GM21717 (cell line): ENCODE measurements at regions not wholly inside any gene's neighbourhood (a gene's known extent, or its start where the extent isn't known, plus 50 kb on each side); places are given as distances from the start of the nearest gene placed in this dataset.

ENCODE experiments used
- ATAC-seq: cut with Tn5 transposase; IDR thresholded peaks from one replicate; pipeline ENCODE4 v1.9.1; 2021; ENCODE audit warnings: mild to moderate bottlenecking, moderate library complexity; ENCODE audit not compliant: unreplicated experiment

DNA sequence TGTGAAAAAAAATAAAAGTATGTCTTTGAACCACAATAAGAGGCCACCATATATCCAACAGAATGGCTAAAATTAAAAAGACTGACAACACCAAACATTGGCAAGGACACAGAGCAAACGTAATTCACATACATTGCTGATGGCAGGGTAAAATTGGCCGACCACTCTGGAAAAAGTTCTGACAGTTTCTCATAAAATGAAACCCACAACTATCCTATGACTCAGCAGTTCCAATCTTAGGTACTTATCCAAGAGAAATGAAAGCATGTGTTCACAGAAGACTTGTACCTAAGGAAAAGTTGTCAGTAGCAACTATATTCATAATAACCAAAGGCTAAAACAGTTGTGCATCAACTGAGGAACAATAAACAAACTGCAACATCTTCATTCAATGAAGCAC lies 357.3 kb upstream of the XYLT1 start:
- no peak for ATAC-seq

DNA sequence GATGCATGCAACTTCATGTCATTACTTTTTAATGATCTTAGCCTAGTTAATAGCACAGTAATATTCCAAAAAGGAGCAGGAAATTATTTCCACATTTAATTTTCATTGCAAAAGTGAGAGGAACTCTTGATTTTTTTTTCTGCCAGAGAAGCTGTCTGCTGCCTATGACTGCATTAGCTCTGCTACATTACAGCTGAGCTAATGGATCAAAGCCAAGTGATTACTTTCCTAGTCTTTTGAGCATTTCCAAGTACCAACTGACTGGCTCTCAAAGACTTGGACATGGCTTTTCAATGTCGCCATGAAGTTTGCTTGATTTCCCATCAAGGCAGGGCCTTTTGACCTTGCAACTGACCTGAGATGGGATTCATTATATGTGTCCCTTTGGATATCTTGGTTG lies 356.6 kb upstream of the XYLT1 start:
- no peak for ATAC-seq

DNA sequence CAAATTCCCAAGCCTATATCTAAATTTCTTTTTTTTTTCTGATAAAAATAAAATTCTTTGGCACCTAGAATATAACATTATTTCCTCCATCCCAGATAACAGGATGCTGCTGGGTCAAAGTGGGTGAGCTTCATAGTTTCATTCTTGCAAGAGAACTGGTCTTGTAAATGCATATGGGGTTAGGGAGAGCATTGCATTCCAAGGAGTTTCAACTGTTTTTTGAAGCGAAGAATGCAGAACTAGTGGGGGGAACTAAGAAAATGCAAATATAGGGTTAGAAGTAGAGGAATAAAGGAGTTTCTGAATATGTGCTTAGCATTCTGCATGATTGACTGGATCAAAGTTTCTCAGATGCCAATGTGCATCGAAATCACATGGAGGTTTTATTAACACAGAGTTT lies 347.2 kb upstream of the XYLT1 start:
- ATAC-seq, result no peak

DNA sequence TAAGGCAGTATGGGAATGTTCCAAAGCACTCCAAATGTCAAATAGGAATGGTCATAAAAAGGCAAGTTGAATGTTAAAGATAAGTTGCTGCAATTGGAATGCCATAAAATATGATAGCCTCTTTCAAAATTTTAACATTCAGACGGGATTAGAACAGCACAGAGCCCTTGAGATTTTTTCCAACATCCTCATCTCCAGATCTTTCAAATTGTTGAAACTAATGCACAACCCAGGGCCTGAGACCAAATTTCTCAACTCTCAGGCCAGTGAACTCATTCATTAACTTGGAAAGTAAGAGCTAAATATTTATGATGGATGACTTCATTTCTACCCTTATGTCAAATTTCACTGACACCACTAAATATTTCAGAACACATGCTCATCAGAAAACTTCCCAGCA lies 346.5 kb upstream of the XYLT1 start:
- ATAC-seq, result no peak

DNA sequence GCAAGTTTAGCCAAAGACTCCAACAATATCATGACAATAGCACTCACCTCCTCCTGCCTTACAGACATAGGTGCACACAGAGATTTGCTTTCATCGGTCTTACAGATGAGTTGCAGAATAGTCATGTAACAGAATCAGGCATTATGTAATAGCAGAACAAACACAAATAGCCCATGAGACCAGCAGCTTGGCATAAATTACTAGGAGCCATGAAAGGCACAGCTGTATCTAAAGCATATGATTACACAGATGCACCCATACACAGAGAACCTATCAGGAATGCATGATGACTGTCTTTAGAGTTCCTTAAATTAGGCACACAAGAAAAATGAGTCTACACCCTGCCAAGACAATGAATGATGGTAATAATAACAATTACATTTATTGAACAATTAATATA lies 342.0 kb upstream of the XYLT1 start:
- no peak for ATAC-seq

DNA sequence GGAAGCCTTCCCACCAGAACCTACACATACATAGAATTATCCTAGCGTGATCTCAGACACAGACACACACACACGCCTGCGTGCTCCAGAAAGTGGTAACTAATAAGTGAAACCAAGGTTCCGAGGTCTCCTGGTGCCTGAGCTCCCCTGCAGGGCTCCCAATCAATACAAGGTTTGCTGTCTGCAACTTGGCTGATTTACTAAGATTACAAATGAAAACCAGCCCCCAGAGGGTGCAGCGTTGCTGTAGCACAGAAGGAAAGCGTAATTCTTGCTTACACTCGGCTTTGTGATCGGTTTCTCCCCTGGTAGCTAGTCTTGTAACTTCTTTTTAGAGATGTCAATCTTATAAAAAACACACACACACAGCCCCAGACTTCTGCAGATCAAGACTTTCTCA lies 334.1 kb upstream of the XYLT1 start:
- no peak for ATAC-seq

DNA sequence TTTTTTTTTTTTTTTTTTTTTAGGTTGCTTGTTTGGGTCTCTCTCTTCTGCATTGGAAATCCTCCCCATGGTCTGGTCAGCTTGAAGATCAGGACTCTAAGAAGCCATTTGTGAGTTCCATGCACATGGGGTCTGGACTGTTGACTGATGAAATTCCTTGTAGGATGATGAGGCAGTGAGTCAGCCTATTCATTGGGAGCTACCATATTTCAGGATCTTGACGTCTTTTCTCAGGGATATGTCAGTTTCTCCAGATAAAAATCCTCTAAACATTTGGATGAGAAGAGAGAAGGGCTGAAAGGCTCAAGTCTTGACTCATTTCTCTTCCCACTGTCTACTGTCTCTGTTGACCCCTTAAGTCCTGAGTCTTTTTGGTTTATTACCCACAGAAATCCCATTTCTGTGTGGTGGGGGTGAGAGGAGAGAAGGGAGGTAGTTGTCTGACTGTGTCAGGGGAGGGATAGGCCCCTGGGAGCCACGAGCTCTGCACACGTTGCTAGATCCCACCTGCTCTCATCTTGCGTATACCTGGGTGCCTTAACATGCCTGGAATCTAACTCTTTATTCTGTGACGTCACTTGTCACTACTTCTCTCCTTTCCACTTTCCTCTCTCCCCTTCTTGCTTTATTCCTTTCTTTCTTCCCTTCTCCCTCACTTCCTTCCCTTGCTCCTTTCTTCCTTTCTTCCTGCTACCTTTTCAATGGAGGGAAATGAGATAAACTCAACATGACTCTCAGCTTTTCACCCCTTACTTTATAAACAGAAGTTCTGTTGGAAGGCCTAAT lies 333.1 kb upstream of the XYLT1 start:
- no peak for ATAC-seq

DNA sequence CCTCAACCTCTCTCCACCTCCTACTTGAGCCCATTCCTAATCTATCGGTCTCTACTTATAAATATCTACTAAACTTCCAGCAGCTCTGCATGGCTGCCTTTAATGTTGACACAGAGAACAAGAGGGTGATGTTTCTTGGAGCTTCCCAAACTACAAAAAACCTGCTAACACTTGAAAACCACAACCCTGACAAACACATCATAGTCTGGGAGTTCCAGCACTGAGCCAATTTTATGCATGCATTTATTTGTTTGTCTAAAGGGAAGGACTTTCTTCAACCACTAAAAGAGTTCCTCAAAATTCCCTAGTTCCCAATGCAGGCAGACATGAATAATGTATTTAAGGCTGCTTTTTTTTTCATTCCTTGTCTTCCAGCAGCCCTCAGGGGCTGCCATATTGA lies 331.8 kb upstream of the XYLT1 start:
- ATAC-seq, result no peak

DNA sequence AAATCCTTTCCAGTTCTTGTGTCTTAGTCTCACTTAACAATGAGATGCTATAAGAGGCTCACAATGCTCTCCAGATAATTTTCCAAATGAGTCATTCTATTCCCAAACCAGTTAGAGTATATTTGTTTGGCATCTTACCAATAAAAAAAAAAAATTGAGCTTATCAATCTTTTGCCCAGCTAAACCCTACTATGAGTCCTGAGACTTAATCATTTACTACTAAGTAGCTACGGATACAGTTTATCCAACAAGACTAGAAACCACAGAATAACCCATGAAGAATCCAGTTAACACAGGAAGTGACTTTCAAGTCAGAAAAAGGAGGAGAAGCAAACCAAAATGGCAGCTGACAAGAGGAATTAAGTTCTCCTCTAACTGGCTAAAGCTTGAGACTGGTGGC lies 330.3 kb upstream of the XYLT1 start:
- no peak for ATAC-seq

DNA sequence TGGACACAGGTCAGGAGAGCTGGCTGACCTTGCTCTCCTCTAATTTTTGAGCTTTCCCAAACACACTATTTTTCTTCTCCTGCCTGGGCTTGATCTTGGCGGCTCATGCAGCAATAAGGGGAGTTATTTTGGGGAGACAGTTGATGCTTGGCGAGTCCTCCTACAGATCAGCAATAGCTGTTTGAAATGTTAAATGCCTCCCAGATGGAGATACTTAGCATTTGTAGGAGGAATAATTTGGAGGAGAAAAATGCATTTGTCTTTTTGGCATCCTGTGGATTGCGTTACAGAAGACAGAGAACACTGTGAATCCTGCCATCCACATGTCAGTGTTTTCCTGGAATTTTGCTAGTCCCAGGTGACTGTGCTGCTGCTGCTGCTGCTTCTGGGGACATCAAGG lies 328.0 kb upstream of the XYLT1 start:
- no peak for ATAC-seq

DNA sequence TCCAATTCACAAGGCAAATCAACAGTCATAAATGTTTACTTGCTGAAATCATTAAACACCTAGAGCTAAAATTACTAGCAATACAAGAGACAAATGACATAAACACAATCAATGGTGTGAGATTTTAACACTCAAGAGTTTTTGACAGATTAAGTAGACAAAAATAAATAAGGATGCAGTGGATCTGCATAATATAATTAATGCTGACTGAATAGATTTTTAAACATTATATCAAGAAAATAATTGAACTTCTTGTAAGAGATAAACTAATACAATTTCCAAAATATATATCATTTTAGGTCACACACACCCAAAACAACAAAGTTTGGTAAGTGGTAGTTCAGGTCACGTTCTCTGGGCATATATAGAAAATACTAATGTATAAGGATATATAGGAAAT lies 322.6 kb upstream of the XYLT1 start:
- ATAC-seq, result no peak

DNA sequence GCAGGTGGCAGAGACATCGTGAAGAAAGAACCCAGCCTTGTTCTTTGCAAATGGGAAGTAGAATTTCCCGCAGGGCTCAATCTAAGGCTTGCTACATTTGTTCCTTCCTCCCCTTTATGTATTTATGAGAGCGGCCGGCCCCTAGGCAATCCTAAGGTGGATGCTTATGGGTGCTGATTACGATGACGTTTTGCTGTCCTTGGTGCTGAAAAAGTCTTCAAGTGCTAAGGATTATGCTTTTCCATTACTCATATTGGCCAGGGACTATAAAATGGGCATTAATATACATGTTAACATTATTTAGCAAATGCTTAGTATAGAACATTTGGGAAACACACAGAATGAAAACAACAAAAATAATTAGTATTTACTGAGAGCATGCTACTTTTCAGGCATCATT lies 313.3 kb upstream of the XYLT1 start:
- ATAC-seq, result no peak

DNA sequence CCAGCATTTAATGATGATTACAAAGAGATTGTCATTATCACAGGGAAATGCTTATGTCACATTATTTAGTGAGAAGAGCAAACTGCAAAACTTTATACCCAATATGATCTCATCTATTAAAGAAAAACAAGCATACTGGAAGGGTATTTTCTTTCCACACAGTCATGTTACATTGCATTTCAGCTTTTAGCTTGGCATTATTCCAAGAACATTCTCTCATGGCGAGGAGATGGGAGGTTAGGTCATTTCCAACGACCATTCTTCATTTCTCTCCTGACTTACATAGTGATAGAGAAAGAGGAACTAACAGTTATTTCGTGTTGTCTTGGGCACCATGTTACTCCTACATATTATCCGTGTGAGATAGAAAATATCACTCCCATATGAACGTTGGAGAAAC lies 309.4 kb upstream of the XYLT1 start:
- no peak for ATAC-seq

DNA sequence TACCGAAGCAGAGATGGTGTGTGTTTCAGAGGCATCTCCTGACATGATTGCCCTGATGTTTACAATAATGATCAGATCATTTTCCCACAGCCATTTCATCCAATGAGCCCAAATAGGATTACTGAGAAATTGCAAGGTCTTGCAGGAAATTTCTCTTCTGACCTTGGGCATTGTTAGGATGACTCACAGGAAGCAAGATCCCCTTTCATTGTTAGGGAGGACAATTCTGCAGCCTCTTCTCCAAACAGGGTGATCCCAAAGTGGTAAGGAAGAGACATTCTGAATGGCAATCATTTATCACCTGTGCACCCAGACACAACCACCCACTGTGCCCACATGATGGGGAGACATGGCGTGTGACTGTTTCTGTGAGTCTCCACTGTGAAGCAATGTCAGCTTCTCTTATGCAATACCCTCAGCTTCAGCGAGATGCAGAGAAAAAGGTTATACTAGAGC lies 306.7 kb upstream of the XYLT1 start:
- no peak for ATAC-seq

DNA sequence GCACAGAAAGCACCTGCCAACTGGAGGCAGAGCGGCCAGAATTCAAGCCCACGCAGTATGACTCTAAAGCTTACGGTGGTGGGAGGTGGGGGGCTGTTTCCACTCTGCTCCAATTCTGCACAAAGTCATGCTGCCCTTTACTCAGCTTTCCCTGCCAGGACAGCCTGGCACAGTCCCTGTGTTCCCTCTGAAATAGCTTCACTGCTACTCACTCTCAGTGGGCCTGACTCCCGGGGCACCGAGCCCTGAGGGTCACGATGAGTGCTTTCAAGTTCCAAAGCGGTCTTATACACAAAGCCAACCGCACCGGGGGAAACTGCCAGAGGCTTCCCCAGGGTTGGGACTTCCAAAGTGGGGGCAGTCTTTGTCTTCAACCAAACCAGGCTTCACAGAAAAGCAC lies 306.1 kb upstream of the XYLT1 start:
- no peak for ATAC-seq

DNA sequence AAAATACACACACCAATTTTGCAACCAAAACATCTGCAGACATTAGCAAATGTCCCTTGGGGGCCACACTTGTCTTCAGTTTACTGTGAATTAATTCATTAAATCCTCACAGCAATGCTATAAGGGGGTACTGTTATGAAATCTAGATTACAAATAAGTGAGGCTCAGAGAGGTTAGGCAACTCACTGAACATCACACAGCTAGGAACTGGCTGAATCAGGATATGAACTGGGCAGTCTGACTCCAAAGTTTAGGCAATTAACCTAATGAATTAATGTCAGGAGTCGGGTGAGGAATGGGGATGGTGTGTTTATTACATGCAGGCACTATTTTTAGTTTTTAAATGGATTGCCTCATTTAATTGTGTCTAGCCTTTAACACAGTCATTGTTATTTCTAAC lies 305.7 kb upstream of the XYLT1 start:
- no peak for ATAC-seq

DNA sequence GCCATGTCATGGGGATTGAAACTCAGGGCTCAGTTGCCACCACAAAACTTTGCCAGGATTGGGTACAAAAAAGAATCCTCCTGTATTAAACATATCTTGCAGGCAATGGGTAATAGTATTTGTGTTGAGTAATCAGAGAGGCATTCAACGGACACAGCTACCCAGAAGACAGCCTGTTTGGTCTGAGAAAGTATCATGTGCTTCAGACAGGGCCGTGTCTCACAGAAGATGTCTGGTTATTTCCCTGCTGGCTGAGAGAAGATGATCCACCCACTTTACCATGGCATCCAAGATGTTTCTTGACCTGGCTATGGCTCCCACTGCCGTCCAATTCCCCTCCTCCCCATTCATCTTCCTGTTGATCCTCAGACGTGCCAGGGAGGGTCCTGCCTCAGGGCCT lies 304.3 kb upstream of the XYLT1 start:
- no peak for ATAC-seq

DNA sequence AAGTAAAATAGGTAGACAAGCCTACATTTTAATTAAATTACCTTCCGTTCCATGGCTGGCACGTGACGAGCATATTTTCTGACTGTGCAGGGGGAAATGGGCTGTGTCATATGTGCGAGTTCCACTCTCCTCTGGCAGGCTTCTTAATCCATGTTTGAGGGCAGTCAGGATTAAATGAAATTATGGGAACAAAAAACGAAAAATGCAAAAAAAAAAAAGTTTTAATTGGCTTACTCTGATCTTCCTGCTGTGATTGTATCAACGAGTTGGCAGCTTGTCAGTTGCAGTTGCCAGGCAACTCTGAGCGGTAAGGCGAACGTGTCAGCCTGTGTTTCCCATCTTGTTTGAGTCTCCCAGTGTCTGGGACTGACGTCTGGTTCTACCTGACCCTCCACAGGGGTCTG lies 302.9 kb upstream of the XYLT1 start:
- no peak for ATAC-seq

DNA sequence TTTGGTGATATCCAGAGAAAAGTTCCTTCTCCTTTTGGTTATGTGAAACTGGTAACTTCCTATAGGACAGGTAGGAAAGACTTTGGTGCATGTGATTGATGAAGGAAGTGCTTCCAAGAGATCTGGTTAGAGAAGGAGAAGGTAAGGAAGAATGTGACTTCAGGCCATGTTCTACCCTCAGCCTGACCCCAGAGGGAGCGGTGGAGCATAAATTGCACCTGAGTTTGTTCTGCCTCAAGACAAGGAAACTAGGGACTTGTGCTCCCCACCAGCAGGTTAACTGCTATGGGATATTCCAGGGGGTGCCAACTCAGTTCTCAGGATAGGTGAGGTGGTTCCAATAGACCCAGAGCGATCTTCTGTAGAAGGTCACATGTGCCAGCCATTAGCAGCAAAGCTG lies 299.3 kb upstream of the XYLT1 start:
- ATAC-seq, result no peak

DNA sequence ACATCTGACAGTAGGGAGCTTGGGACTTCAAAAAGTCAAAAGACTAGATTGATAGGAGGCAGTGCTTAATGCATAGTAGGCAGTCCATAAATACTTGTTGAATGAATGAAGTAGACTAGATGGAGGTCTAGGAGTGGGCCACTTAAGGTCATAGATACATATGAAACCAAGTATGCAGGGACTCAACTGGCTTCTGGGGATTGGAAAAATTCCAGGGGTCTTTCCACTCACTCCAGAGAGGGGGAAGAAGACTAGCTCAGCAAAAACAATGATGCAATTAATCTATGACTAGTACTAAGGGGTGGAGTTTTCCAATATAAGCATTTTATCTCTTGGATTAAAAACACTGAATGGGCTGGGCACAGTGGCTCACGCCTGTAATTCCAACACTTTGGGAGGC lies 298.3 kb upstream of the XYLT1 start:
- ATAC-seq, result no peak

DNA sequence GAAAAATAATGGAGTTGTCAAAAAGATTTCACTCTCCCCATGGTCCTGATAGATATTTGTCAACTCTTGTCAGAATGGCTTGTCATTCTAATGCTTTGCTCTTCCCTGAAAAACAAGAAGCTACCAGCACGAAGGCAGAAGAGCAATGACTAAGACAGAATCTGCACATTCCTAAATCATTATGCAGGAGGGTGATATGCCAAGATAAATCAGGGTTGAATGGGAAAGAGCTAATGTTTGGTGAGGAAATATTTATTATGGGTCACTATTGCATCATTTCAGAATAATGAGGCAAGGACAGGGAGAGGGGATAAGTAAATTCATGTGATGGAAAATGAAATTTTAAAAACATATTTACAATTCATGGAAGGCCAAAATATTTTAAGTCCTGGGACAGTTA lies 297.5 kb upstream of the XYLT1 start:
- ATAC-seq, result no peak

DNA sequence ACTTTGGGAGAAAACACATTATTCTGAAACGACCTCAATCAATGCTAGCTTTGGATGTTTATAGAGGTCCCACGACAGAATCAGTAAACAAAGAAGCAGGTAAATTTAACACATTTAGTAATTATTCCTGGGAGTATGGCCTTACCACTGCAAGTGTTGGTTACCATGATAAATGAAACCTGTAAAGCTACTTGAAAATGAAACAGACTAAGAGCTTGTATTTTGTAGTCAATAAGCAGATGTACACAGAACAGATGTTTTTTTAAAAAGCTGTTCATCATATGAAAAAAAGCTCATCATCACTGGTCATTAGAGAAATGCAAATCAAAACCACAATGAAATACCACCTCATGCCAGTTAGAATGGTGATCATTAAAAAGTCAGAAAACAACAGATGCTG lies 295.3 kb upstream of the XYLT1 start:
- ATAC-seq, result no peak
